ENCODE measurements at regions not wholly inside any gene's neighbourhood (a gene's known extent, or its start where the extent isn't known, plus 50 kb on each side); places are given as distances from the start of the nearest gene placed in this dataset.

DNA sequence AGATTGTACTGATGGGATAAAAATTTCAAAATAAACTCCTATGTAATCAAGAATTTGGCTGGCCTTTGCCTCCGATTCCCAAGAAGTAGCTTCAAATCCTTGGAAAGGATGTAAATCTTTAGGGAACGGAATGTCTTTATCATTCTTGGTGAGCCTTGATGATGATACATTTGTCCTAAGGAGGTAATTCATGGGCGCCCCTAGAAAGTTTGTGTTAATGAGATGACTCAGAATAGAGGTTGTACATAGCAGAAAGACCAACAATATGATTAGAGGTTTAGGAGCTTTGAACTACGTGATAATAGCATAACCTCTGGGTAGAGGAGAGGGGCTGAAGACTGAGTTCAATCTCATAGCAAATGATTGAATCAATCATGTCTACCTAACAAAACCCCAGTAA lies 248.6 kb upstream of the SLITRK3 start:
- DNase-seq, result no peak

DNA sequence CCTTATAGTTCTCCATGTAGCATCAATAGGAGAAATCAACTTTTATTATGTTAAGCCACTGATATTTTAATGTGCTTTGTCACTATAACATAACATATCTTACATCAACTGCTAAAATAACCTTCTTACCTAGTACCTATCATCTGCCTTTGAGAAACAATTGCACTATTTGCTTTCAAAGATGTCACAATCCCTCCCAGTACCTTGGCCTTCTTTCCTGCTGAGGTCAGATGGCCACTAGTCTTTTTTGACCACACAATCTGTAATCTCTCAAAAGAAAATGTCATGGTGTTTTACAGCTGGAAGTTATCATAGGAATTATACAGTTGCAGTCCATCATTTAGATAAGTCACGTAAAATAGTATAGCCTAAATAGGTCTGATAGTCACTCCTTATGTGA lies 247.5 kb upstream of the SLITRK3 start:
- DNase-seq, result no peak

- DNase-seq, result no peak
Observed at GRCh38 chr3:165442061-165442460, 245.9 kb upstream of the SLITRK3 start.

DNA sequence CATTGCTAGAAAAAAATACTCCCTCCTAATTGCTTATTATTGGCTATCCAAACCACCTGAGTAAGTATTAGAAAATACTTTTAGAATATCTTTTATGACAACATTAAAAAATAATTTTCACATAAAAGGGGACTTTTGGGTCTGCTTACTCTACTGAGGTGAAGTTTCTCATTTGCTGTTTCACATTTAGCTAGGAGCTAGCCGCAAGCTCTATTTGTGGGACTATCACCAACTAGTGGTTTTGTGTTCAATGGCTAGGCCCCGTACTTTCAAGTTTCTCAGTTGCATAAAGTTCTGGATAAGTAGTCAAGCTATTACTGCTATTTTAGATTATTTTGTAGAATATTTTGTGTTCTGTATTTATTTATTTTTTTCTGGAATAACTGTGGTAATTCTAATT lies 244.2 kb upstream of the SLITRK3 start:
- no peak for DNase-seq

GRCh38 chr3:165439765-165440164 lies 243.6 kb upstream of the SLITRK3 start:
- no peak for DNase-seq

DNA sequence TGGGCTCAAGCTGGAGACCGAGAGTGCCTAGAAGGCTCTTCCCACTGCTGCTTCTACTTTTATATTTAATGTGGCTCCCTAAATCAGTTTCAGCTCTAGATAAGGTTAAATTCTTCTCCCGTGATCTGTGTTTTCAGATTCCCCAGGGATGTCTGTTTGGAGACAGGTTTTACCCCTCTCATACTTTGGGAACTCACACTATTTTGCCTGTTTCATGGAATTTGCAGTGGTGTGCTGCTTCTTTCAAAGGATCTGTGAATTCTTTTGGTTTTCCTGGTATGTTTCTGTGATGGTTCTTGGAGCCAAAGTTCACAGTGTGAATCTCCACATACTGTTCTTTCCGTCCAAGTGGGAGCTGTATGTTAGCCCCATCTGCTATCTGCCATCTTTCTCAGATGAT lies 238.3 kb upstream of the SLITRK3 start:
- no peak for DNase-seq

- DNase-seq, result no peak
Observed at GRCh38 chr3:165406425-165406824, 210.2 kb upstream of the SLITRK3 start.

GRCh38 chr3:165404357-165405027 lies 208.3 kb upstream of the SLITRK3 start:
- no peak for DNase-seq

- DNase-seq, result no peak
Observed at GRCh38 chr3:165403666-165404065, 207.5 kb upstream of the SLITRK3 start.

- DNase-seq, result no peak
Observed at GRCh38 chr3:165395188-165395587, 199.0 kb upstream of the SLITRK3 start.

DNA sequence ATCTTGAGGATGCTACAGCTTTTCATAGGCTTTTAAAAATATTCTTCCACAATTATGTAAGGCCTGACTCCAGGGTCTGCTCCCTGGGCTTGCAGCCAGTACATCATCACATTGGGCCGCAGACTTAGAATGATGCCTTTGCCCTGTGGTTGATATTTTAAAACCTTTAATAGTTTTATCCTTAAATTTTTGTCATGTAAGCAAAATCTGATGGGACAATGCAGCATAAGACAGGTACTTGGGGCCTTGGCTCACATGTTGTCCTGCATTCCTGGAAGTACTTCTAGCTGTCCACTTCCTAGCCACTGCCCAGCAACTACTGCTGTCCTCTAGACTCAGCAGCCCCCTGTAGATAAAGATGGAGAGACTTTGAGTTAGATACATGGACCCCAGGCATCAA lies 197.3 kb upstream of the SLITRK3 start:
- DNase-seq, result no peak

GRCh38 chr3:165390166-165390565 lies 194.0 kb upstream of the SLITRK3 start:
- DNase-seq, result no peak

- DNase-seq, result no peak
Observed at GRCh38 chr3:165389653-165390052, 193.5 kb upstream of the SLITRK3 start.

GRCh38 chr3:165389064-165389463 lies 192.9 kb upstream of the SLITRK3 start:
- no peak for DNase-seq

DNA sequence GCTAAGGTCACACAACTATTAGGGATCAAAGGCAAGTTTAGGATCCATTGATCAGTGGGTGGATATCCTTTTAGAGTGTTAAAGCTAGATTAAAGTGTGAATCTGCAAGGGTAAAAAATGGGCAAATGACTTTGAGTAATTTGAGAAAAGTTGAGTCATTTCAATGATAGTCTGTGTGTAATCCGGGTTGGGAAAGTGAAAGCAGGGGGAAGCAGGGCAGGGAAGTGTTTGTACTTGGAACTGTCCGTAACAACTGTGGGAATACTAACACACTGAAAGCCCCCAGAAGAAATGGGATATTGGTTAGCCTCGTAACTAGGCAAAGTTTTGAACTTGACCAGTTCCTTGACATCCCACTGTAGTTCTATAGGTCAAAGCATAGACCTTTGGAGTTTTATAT lies 187.2 kb upstream of the SLITRK3 start:
- DNase-seq, result no peak

DNA sequence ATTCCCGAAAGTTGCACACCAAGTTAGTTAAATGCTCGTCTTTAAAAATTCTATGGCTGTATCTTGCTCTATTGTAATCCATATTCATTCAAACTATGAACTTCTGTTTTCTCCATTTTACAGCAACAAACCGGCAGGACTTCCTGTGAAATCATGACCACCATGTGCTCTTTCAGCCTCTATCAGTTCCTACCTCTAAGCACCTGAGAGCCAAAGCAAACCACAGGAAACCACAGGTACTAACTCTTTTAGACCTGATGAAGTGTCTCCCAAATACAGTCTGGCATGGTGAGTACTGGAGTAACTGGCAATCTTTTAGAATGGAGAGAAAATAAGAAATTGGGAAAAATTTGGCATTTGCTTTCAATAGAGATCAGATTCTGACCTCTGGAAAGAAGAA lies 186.5 kb upstream of the SLITRK3 start:
- no peak for DNase-seq

GRCh38 chr3:165378761-165379160 lies 182.6 kb upstream of the SLITRK3 start:
- DNase-seq, result no peak

GRCh38 chr3:165359005-165359404 lies 162.8 kb upstream of the SLITRK3 start:
- no peak for DNase-seq

DNA sequence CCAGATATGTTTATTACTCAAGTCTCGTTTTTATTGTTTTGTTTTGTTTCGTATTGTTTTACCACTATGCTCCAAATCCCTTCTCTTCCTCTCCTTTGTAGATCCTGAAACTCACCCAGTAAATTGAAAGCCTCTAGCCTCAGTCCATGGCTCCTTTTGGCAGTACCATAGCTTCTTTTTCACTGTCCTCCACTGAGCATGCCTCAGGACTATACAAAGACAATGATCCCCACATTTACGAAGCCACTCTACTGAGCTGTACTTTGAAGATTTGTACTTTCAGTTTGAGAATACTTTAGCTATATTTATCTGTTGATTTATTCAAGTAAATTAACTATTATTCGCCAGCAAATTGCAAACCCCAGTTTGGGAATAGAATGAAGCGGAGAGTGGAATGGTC lies 159.1 kb upstream of the SLITRK3 start:
- no peak for DNase-seq

DNA sequence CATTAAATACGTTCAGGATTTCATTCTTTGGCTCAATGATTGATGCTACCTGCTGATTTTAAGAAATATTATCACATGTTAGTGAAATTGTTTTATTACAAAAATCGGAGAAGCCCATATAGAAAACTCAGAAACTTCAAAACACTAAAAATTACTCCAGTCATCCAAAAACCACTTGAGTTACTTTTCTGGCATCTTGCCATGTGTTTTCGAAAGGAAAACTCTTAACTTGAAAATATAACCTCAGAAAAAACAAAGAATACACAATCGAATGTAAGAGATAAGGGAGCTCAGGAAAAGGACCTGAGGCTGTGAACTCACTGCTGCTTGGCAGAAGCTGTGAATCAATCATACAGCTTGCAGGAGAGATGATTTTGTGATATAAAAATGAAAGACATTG lies 151.3 kb upstream of the SLITRK3 start:
- no peak for DNase-seq

DNA sequence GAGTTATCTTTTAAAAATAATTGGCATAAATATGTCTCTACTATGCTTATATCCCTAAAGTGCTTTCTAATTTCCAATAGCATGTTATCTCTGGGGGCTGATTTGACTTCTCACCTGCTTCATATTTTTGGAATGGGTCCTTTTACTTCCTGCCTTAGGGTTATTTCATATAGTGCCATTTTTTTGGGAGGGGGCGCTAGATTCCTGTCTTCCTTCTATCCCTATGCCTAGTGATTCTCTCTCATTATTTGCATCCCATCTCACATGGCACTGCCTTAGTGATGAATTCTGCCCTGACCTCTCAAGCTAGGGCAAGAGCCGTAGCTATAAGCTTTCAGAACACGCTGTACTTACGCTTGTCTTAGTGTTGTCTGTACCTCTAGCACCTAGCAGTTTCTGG lies 150.3 kb upstream of the SLITRK3 start:
- no peak for DNase-seq

GRCh38 chr3:165343185-165343584 lies 147.0 kb upstream of the SLITRK3 start:
- no peak for DNase-seq

DNA sequence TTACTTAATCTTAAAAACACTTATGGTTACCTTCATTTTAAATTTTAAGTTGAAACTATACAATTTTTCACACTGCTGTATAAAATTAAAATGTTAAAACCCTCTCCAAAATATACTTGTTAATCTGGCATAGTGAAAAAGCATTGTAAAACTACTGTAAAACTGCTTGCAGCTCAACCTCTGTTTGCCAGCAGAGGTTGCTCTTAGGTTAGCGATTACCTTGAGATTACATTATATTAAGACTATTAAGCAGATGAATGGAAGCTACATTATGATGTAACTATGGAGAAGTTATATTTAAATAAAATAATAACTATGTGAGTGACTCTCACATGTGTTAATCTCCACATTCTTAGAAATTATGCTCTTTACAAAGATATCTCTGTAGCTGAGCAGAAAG lies 143.6 kb upstream of the SLITRK3 start:
- DNase-seq, result no peak

GRCh38 chr3:165336786-165337185 lies 140.6 kb upstream of the SLITRK3 start:
- DNase-seq, result no peak

Data from femur (tissue), 1 donor.